ENCODE measurements at regions not wholly inside any gene's neighbourhood (a gene's known extent, or its start where the extent isn't known, plus 50 kb on each side); places are given as distances from the start of the nearest gene placed in this dataset.
A peak's percentile ranks its signal among the peaks of the same experiment; 100 is the strongest.

DNA sequence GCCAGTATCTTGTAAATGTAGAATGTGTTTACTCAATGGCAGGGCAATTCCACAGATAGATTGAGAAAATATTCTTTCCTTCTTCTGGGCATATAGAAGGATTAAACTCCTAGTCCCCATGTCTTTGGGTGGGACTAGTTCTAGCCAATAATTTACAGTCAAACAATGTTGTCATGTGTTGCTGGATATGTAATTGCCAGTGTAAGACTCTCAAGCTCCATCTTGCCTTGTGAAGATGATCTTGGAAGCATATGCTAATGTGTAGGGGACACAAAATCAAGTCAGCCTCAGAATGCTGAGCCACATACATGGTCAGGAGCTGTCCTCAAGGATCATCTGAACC, 386.9 kb downstream of the CETN3 start:
- Histone ChIP-seq H4K20me1 (replicated peaks in 1 of 2; ENCODE audit: control insufficient read depth in 1 of 2, insufficient read depth in 2 of 2, low read length in 2 of 2) (no peaks in the 10 kb centered on the region), H3K18ac (ENCODE audit: extremely low read depth, low read length) (no peak overlapping the region), H4K5ac (ENCODE audit: insufficient read length, low read depth, low read length) (no peak overlapping the region), H3K23ac (ENCODE audit: insufficient read length) (no peak overlapping the region), H3K23me2 (ENCODE audit: low read depth, low read length) (no peaks in the 10 kb centered on the region), H3K14ac (ENCODE audit: insufficient read length) (no peak overlapping the region), H3K9ac (replicated peaks in 1 of 4; ENCODE audit: extremely low read depth in 1 of 4, low read depth in 3 of 4, low read length in 3 of 4) (no peak overlapping the region), H4K8ac (ENCODE audit: extremely low read depth, insufficient read depth, low read length) (no peak overlapping the region), H3K9me3 (ENCODE audit: insufficient read depth in 2 of 2, low read depth in 1 of 2, low read length in 1 of 2) (no peaks in the 10 kb centered on the region), H3K27me3 (replicated peaks in 1 of 4; ENCODE audit: control insufficient read depth in 3 of 4, extremely low read depth in 1 of 4, insufficient read depth in 3 of 4, low read length in 3 of 4) (no peaks in the 10 kb centered on the region), H3K4ac (replicated peaks; ENCODE audit: insufficient read length, low read depth, low read length) (no peak overlapping the region), H2BK5ac (ENCODE audit: low read depth, low read length) (no peak overlapping the region), H2AFZ (ENCODE audit: low read length) (no peak overlapping the region), H3K4me2 (ENCODE audit: insufficient read depth in 1 of 2, low read depth in 2 of 2, low read length in 2 of 2) (no peak overlapping the region), H3K4me3 (ENCODE audit: extremely low read depth in 1 of 4, insufficient read depth in 2 of 4, low read depth in 3 of 4, low read length in 4 of 4) (no peak overlapping the region), H2BK15ac (ENCODE audit: low read length) (no peak overlapping the region), H3K56ac (replicated peaks; ENCODE audit: insufficient read length, low read depth, low read length) (no peak overlapping the region), H2BK12ac (ENCODE audit: low read depth, low read length) (no peak overlapping the region), H3K36me3 (ENCODE audit: control insufficient read depth in 2 of 4, insufficient read depth in 4 of 4, low read length in 3 of 4) (no peaks in the 10 kb centered on the region), H2BK120ac (replicated peaks; ENCODE audit: low read depth, low read length) (no peak overlapping the region), H4K91ac (replicated peaks; ENCODE audit: insufficient read length, low read length) (no peak overlapping the region), H3K27ac (ENCODE audit: low read depth, low read length) (no peak overlapping the region), H2AK5ac (ENCODE audit: low read depth, low read length) (no peak overlapping the region), H3K79me1 (ENCODE audit: low read depth, low read length) (no peaks in the 10 kb centered on the region), H3K79me2 (ENCODE audit: control insufficient read depth in 1 of 2, insufficient read depth in 2 of 2, low read length in 2 of 2) (no peaks in the 10 kb centered on the region), H2BK20ac (ENCODE audit: low read length) (no peak overlapping the region), H3K4me1 (replicated peaks in 1 of 4; ENCODE audit: control insufficient read depth in 3 of 4, insufficient read depth in 4 of 4, low read length in 3 of 4) (no peaks in the 10 kb centered on the region)
- POLR2A ChIA-PET (ENCODE audit: partially characterized antibody): no interaction called here
- TF ChIP-seq CHD2 (IDR thresholded peaks at IDR 0.05; ENCODE audit: low read length): no peak
- TF ChIP-seq RBBP5 (IDR thresholded peaks at IDR 0.05; ENCODE audit: borderline replicate concordance, low read depth, low read length): no peak
- TF ChIP-seq POU5F1 (IDR thresholded peaks at IDR 0.05; ENCODE audit: low read depth, low read length): no peak
- no peak for TF ChIP-seq SIN3A (conservative IDR thresholded peaks at IDR 0.05 in 1 of 2, IDR thresholded peaks at IDR 0.05 in 1 of 2; ENCODE audit: low read depth in 1 of 2, low read length in 2 of 2)
- no peak for TF ChIP-seq SP4 (IDR thresholded peaks at IDR 0.05; ENCODE audit: low read length)
- no peak for TF ChIP-seq TAF7 (optimal IDR thresholded peaks at IDR 0.05; ENCODE audit: borderline replicate concordance, low read depth, low read length)
- TF ChIP-seq RFX5 (IDR thresholded peaks at IDR 0.05; ENCODE audit: borderline replicate concordance, low read depth, low read length): peak; percentile 59; the same call in 1 of the 2 replicates
- FAIRE-seq: no peak
- DNase-seq (ENCODE audit: low read depth in 1 of 2, low spot score in 2 of 2): no peak
- CTCF ChIA-PET (ENCODE audit: partially characterized antibody): interaction anchor here (1.3 kb wide), 1 partner anchor 9 kb away, joined by 3 read pairs; no protein-coding TSS in a partner anchor
